OCI-LY7 (cell line): ENCODE measurements at regions not wholly inside any gene's neighbourhood (a gene's known extent, or its start where the extent isn't known, plus 50 kb on each side); places are given as distances from the start of the nearest gene placed in this dataset.

Experiments
- BruUV-seq: library from RNA; stranded (reverse); fragments of 400-500 nt; replicated peaks from 2 replicates; lab custom pipeline; 2021; lab: Mats Ljungman, UMichigan
- CTCF ChIA-PET: fragments of 300-600 bp; sonication (Branson Sonifier 250); formaldehyde crosslinking; loops from one replicate; lab custom pipeline; 2022; ENCODE audit warnings: antibody characterized with exemption; ENCODE audit not compliant: unreplicated experiment; lab: Charles Lee
- POLR2A ChIA-PET: fragments of 300-600 bp; sonication (Branson Sonifier 250); formaldehyde crosslinking; loops from one replicate; lab custom pipeline; 2022; ENCODE audit warnings: antibody characterized with exemption; lab: Charles Lee
- DNase-seq: peaks from one replicate; pipeline ENCODE4 v3.0.0-alpha.2; 2015; ENCODE audit warnings: low spot score
- H2AFZ ChIP-seq: fragments of 200-600 bp; sonication (generic), shearing (Covaris generic); 2 replicates; pipeline ENCODE4 v1.6.1; 2014; ENCODE audit warnings: mild to moderate bottlenecking, antibody characterized with exemption, low read length, moderate library complexity
- H3K27ac ChIP-seq: fragments of 200-600 bp; sonication (generic); 2 replicates; pipeline ENCODE4 v1.5.1; 2014; ENCODE audit warnings: mixed run types, low read depth, mild to moderate bottlenecking, moderate library complexity, low read length, inconsistent platforms; ENCODE audit not compliant: poor library complexity, severe bottlenecking
- H3K36me3 ChIP-seq: fragments of 200-600 bp; sonication (generic); 2 replicates; pipeline ENCODE4 v1.6.1; 2014; ENCODE audit warnings: mild to moderate bottlenecking, antibody characterized with exemption, low read length, moderate library complexity, mixed read lengths; ENCODE audit not compliant: insufficient read depth
- H3K4me1 ChIP-seq: fragments of 200-600 bp; sonication (generic); 2 replicates; pipeline ENCODE4 v1.5.1; 2014; ENCODE audit warnings: mild to moderate bottlenecking, low read length; ENCODE audit not compliant: insufficient read depth, poor library complexity, severe bottlenecking
- H3K4me2 ChIP-seq: fragments of 200-600 bp; sonication (generic); 2 replicates; pipeline ENCODE4 v1.6.1; 2014; ENCODE audit warnings: mild to moderate bottlenecking, low read length
- H3K4me3 ChIP-seq: fragments of 200-600 bp; sonication (generic); 2 replicates; pipeline ENCODE4 v1.5.1; 2014; ENCODE audit warnings: mild to moderate bottlenecking, low read depth, low read length; ENCODE audit not compliant: poor library complexity, severe bottlenecking
- H3K79me2 ChIP-seq: fragments of 200-600 bp; sonication (generic); 2 replicates; pipeline ENCODE4 v1.6.1; 2016; ENCODE audit warnings: low read depth, mild to moderate bottlenecking, low read length, moderate library complexity, mixed read lengths; ENCODE audit not compliant: insufficient read depth
- H3K9me2 ChIP-seq: fragments of 200-600 bp; sonication (generic); 2 replicates; pipeline ENCODE4 v1.6.1; 2016; ENCODE audit warnings: mild to moderate bottlenecking, low read length, mixed read lengths; ENCODE audit not compliant: insufficient read depth
- H3K9me3 ChIP-seq: fragments of 200-600 bp; sonication (generic); 2 replicates; pipeline ENCODE4 v1.6.1; 2014; ENCODE audit warnings: mild to moderate bottlenecking, mixed run types, low read length, mixed read lengths
- H4K20me1 ChIP-seq: fragments of 200-600 bp; sonication (generic); 2 replicates; pipeline ENCODE4 v1.6.1; 2014; ENCODE audit warnings: mild to moderate bottlenecking, antibody characterized with exemption, low read length, moderate library complexity, mixed read lengths; ENCODE audit not compliant: insufficient read depth
- EZH2phosphoT487 ChIP-seq: fragments of 200-600 bp; sonication (generic); IDR thresholded peaks from 2 replicates; pipeline ENCODE4 v1.6.1; 2018; ENCODE audit warnings: low read depth, borderline replicate concordance, mild to moderate bottlenecking, mixed run types, antibody characterized with exemption, low read length, moderate library complexity, mixed read lengths
- intact Hi-C: fragments of 100-400 bp; cut with micrococcal nuclease; formaldehyde crosslinking; loops from one replicate; pipeline ENCODE4 v1.10.0; 2022; ENCODE audit not compliant: unreplicated experiment
- TF ChIP-seq, protein P1 (sequence below): fragments of 200-600 bp; sonication (generic); conservative IDR thresholded peaks from 2 replicates; pipeline ENCODE4 v1.5.1; 2014; ENCODE audit warnings: mild to moderate bottlenecking, antibody characterized with exemption, low read length, moderate library complexity, mixed read lengths

DNA sequence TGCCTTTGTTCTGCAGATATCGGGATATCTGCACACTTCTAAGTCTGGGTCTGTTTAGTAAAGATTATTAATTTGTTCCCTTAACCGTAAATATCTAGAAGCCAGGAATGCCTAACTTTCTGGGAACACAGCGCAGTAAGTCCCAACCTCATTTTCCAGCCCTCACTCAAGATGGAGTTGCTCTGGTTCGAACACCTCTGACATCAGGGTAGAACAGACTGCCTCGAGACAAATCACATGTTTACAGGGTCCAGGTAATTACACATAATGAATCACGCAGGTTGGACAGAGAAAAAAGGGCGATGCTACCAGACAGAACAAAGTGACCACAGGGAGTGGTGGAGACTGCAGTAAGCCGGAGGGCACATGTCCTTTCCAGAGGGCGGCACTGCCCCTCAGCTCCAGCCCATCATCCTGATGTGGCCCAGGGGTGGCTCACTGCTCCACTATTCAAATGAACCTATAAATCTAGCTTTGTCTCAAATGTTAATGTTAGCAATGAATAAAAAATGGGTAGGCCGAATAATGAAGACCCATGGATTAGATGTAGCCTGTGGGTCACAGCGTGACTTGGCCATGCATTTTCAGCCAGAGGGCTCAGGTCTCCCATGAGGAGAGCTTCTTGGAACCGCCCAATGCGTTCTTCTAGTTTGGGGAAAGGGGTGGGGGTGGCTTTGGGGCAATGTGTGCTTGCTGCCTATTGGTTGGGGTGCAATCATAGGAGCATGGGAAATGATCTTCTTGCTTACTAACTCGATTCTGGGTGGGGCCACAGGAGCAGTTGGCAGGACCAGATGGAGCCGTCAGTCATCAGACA, 159.0 kb upstream of the SFSWAP start:
- ChIA-PET POLR2A (no interaction called here), CTCF (no interaction called here)
- H3K9me3 ChIP-seq = no peaks in the 10 kb centered on the region
- H3K79me2 ChIP-seq = no peaks in the 10 kb centered on the region
- H3K4me2 ChIP-seq = no peak overlapping the region
- no peaks in the 10 kb centered on the region for H3K9me2 ChIP-seq
- no peak overlapping the region for H3K4me3 ChIP-seq
- intact Hi-C loops = no loop called here
- no peaks in the 10 kb centered on the region for H3K4me1 ChIP-seq
- no peak overlapping the region for H3K27ac ChIP-seq
- H2AFZ ChIP-seq = no peak overlapping the region
- no peaks in the 10 kb centered on the region for H4K20me1 ChIP-seq
- BruUV-seq = no TSS peak
- no peak for DNase-seq
- no peaks in the 10 kb centered on the region for H3K36me3 ChIP-seq
- TF ChIP-seq, protein P1, sequence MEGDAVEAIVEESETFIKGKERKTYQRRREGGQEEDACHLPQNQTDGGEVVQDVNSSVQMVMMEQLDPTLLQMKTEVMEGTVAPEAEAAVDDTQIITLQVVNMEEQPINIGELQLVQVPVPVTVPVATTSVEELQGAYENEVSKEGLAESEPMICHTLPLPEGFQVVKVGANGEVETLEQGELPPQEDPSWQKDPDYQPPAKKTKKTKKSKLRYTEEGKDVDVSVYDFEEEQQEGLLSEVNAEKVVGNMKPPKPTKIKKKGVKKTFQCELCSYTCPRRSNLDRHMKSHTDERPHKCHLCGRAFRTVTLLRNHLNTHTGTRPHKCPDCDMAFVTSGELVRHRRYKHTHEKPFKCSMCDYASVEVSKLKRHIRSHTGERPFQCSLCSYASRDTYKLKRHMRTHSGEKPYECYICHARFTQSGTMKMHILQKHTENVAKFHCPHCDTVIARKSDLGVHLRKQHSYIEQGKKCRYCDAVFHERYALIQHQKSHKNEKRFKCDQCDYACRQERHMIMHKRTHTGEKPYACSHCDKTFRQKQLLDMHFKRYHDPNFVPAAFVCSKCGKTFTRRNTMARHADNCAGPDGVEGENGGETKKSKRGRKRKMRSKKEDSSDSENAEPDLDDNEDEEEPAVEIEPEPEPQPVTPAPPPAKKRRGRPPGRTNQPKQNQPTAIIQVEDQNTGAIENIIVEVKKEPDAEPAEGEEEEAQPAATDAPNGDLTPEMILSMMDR = no peak
- no peak for TF ChIP-seq EZH2phosphoT487

DNA sequence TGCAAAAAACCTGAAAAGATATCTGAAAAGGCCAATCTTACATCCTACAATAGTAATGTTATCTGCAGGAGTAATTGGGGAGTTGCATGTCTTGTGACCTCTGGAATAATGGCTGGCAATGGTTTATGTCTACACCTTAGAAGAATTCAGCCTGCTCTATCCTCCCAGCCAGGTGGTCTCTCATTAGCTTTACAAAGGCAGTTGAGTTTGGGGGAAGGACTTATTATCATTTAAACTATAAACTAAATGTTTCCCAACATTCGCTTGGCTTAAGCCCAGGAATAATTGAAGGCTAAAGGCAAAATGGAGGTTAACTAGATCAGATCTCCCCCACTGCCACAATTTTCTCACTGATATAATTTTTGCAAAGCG, 158.4 kb upstream of the SFSWAP start:
- H3K4me1 ChIP-seq = no peaks in the 10 kb centered on the region

More for the DNA sequence above, 158.4 kb upstream of the SFSWAP start:
- no peak for TF ChIP-seq EZH2phosphoT487
- TF ChIP-seq, protein P1 = no peak
- H3K4me2 ChIP-seq = no peak overlapping the region
- no TSS peak for BruUV-seq
- no peaks in the 10 kb centered on the region for H4K20me1 ChIP-seq
- H3K4me3 ChIP-seq = no peak overlapping the region
- CTCF ChIA-PET = no interaction called here
- no peak overlapping the region for H2AFZ ChIP-seq
- POLR2A ChIA-PET = no interaction called here
- H3K27ac ChIP-seq = no peak overlapping the region
- intact Hi-C loops = no loop called here
- no peaks in the 10 kb centered on the region for H3K79me2 ChIP-seq
- no peaks in the 10 kb centered on the region for H3K9me2 ChIP-seq
- DNase-seq = no peak
- H3K36me3 ChIP-seq = no peaks in the 10 kb centered on the region
- no peaks in the 10 kb centered on the region for H3K9me3 ChIP-seq
